Activated T-cell treated with anti-CD3 and anti-CD28 coated beads, Interleukin-2, amount 50 U/mL, for 1 hour (primary cell): ENCODE measurements at regions not wholly inside any gene's neighbourhood (a gene's known extent, or its start where the extent isn't known, plus 50 kb on each side); places are given as distances from the start of the nearest gene placed in this dataset.
A peak's percentile ranks its signal among the peaks of the same experiment; 100 is the strongest.
"Not testable (repeated sequence)": the region's sequence is repeated elsewhere in the genome, so short reads cannot be mapped to it uniquely, and the experiment has no call there.

Experiments
- DNase-seq: peaks from one replicate; pipeline ENCODE4 v3.0.0-alpha.2; 2020

DNA sequence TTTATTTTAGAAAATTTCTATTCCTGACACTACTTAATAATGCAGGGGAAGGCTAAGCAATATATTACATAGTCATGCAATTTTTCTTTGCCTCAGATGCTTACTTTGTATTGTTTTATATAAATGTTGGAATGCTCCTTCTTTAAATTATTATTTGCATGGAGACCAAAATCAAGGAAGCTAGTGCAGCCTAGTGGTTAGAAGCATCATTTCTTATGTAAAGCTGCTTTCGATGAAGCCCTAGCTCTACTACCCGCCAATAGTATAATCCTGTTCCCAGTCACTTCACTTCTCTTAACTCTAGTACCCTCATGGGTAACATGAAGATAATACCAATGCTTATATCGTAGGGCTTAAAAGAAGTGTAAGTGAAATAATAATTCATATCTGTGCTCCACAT, 198.9 kb downstream of the LRATD1 start:
- DNase-seq: no peak

DNA sequence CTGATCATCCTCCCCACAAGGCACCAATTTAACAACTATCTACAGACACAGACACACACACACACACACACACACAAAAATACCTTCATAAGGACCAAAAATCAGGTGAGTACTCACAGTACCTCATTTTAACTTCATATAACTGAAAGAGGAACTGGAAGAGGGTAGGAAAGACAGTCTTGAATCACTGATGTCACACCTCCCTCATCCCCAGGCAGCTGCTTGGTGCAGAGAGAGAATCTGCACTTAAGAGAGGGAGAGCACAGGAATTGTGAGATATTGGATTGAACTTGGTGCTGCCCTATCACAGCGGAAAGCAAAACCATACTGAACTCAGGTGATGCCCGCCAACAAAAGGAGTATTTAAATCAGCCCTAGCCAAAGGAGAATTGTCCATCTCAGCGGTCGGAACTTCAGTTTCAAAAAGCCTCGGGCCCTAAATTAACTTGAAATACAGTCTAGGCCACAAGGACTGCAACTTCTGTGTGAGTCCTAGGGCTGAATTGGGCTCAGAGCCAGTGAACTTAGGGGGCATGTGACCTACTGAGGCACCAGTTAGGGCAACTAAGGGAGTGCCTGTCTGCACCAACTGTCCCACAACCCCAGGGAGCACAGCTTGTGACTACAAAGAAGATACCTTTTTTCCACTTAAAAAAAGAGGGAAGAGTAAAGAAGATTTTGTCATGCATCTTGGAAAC, 211.1 kb downstream of the LRATD1 start:
- no peak for DNase-seq

DNA sequence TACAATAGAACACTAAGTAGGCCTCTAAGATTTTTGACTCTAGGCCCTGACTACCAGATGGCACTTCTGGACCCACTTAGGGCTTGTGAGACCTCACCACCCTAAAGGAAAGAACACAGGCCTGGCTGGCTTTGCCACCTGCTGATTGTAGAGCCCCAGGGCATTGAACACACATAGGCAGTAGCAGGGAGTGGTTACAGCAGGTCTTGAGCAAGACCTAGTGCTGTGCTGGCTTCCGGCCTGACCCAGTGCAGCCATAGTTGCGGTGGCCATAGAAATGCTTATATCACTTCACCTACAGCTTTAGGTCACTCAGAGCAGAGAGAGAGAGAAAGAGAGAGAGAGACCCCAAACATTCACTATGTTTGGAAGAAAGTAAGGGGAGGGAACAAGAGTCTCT, 223.2 kb downstream of the LRATD1 start:
- DNase-seq: no peak

DNA sequence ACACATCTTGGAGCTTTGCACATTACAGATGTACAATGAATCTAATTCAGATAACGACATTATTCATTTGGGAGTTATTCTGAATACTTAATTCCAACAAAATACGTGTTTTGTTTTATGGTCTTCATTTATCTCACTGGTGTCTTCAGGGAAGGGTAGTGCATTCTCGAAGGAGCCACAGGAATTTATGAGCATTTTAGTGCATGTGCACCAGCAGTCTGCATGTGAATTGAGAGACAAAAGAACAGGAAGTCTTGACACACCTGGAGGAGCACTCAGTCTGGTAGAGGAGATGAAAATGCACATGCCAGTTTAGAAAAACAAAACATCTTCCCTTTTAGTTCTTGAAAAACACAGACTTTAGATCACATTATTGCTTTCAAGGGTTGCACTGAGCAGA, 228.7 kb downstream of the LRATD1 start:
- no peak for DNase-seq

DNA sequence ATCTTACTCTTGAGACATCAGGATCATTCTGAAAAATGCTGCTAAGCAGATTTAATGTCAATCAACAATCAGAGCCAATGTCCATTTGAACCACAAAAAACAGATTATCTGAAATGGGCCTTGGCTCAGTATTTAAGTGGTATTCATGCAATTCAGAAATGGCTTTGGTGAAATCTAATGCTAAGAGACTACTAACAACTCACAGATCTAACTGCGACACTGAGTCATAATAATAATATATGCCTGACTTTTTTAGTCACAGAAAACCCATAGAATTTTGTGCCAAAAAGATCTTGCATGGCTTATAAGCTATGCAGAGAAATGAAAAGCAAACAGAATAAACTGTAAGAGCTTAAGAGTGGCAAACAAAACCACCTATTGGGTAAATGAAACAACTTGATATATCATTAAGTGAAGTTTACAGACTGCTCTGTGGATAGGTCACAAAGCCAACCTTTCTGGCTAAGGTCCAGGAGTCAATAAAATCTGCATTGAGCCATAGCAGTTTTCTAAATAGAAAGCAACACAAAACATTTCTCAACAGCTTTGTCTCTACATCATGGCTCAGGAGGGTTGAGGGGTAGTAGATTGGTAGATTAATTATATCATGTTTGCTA, 234.3 kb downstream of the LRATD1 start:
- no peak for DNase-seq

DNA sequence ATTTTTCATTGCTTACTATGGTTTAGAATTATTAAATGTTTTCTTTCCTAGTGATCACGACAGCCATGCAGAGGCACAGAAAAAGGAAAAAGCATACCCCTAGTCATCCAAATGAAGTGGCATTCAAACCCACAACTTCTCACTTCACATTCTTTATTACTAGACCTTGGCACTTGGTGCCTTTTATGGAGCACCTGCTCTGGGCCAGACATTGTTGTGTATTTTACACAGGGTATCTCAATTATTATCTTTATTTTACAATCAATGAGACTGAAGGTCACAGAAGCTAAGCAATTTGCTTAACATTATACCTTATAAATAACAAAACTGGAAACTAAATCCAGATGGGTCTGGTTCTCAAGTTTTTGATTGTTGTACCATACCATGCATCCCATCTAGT, 235.3 kb downstream of the LRATD1 start:
- no peak for DNase-seq

DNA sequence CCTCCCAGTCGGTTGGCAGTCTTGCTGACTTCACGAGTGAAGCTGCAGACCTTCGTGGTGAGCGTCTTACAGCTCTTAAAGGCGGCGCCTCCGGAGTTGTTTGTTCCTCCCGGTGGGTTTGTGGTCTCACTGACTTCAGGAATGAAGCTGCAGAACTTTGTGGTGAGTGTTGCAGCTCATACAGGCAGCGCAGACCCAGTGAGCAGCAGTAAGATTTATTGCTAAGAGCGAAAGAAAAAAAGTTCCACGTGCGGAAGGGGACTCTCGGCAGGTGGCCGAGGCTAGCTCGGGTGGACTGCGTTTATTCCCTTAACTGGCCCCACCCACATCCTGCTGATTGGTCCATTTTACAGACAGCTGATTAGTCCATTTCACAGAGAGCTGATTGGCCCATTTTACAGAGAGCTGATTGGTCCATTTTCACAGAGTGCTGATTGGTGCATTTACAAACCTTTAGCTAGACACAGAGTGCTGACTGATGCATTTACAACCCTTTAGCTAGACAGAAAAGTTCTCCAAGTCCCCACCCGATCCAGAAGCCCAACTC, 240.3 kb downstream of the LRATD1 start:
- DNase-seq: no peak

DNA sequence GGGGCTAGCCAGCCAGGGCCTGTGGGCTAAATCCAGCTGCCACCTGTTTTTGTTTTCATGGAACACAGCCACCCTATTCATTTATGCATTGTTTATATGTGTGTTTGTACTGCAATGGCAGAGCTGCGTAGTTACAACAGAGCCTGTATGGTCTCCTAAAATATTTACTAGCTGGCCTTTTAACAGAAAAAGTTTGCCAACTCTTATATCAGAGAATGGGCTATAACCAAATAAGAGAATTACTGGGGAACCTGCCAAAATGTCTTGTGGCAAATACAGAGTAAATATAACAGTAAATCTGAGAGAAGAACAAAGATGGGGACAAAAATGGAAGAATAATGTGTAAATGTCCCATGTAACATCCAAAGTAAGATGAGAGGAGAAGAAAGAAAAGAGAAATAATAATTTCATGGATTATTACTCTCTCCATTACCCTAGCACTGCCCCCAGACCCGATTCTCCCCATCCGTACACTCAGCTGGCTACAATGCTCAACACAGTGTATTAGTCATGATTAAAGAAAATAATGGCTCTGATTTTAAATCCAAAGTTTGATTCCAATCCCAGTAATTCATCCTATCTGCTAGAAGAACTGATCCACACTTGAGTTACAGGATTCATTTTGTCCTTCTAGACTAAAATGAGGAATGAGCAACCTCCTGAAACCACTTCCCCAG, 249.3 kb downstream of the LRATD1 start:
- DNase-seq: no peak

DNA sequence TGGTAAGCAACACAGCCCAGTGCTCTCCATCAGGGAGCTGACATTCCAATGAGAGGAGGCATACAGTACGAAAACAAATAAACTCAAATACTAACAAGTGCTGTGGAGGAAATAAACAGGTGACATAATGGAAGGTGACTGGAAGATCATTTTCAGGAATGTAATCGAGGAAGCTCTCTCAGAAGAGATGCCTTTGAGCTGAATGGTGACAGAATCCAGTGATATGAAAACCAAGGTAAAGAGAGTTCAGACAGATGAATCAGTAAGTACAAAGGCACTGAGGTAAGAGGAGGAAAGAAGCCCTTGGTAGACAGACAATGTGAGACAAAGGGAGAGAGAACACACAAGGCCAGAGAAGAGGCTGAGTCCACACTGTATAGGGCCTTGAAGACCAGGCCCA, 252.1 kb downstream of the LRATD1 start:
- no peak for DNase-seq

DNA sequence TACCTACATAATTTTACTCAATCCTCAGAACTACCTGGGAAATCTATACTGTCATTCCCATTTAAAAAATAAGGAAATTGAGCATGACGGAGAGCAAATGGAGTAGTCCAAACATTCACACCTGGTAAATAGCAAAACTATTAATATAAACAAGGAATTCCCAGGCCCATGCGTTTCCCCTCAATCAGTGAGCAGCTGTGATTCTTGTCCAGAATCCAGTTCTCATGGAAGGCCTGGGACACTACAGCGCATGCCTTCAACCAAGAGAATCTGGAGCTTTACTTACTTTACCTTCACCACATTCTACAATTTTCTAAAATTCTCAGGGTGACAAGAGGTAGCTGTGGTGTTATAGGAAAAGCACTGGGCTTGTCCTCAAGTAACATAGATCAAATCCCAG, 259.0 kb downstream of the LRATD1 start:
- DNase-seq: no peak

DNA sequence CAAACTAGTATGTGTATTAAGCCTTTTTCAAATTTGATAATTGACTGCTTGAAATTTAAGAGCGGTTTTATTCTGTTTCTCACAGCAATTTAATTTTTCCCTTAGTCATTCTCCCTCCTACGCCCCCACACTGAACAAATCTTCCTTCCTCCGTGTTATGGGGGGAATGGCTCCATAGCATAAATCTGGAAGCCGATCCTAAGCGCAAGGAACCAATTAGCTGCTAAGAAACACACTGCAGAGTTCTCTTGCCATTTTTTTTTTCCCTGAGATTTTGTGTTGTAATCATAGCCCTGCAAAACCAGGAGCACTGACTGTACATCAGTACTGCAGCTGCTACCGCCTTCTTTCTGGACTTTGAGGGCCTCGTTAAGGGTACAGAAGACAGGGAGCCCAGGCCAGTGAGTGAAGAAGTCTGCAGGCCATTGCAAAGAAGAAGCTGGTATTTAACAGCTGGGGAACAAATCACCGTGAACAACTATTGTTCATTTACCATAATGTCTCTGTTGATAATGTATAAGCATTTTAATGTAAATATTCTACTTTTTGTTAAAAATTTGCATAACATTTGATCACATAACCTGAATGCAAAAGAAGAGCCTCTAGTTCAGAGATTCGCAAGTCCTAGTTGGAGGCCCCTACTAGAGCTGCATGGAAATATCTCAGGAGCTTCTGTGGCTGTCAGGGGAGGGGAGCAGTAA, 264.0 kb downstream of the LRATD1 start:
- DNase-seq: no peak

DNA sequence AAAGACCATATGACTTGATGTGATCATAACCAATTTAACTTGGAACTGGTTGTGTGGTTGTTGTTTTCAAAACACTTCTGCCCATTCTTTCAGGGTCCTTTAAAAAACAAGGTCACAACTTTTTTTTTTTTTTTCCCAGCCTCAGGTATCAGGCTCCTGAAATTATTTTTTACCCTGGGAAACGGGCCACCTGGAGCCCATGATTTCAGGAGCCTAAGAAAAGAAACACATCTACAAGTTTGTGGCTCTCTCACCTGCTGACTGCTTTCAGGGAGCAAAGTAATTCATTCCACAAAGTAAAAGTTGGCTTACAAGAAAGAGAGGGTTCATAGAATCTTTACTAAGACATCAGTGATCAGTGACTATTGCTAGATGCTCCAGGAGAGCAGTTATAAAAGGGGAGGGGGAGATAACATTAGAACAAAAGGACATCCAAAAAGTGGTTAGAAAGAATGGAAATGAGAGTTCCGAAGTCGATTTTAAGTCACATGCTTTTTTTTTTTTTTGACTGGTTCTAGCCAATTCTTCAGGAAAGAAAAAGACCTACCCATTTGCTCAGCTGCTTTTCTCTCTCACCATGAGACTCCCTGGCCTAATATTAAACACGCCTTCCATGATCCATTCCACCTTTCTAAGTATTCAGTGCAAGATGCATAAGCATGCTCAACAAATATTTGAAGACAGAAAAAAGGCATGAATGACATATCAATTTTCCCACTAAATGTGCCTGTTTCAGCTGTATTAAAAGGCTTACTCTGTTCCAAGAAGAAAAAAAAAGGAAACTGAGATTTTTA, 267.3 kb downstream of the LRATD1 start:
- DNase-seq: no peak

DNA sequence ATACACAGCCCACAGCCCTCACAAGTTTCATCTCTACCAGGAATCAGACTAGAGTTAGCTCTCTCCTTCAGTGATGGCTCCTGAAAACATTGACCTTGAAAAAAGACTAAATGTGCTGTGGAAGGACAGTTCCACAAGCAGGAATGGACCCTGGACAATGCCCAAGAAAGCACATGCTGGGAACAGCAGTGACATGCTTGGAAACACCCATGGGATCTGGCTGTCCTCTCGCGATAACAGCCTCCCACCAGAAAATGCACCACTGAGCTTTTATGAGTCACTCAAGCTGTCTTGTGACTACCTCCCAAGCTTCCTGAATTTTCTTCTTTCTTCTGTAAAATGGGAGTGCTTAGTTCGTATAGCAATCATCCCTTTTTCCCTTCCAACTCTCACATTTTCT, 269.2 kb downstream of the LRATD1 start:
- DNase-seq: no peak

DNA sequence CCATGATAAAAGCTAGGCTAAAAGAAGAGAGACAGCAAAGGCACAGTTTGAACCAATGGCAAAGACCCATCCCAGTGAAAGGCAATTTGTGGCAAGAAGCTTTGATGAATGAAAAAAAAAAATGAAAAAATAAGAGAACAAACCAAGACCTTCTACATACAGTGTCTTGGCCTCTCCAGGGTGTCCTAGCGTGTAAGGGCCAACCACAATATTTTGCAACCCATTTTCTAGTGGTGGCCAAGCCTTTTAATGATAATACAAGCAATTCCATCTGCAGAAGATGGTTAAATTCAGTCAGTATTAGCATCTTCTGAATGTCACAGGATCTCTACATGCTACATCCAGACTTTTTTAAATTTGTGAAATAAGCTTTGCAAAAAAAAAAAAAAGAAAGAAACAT, 270.4 kb downstream of the LRATD1 start:
- no peak for DNase-seq

DNA sequence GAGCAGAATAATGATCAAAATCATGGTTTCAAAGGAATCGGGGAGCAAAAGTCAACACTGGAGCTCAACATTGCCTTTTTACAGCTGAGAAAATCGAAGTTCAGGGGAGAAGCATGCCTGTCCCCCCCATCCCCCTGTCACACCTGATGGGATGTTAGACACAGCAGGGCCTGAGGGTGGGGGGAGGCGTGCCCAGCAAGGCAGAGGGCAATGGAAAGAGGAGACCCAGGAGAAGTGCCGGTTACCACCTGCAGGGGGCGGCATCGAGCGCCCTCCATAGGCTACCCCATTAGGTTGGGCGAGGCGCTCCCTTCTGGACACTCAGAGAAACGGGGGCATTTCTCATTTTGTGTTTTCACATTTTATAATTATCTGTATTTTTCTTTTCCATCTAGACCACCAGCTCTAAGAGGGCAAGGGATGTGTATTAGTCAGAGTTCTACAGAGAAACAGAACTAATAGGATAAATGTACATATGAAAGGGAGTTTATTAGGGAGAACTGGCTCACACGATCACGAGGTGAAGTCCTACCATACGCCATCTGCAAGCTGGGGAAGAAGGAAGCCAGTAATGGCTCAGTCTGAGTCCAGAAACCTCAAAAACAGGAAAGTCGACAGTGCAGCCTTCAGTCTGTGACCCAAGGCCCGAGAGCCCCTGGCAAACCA, 271.3 kb downstream of the LRATD1 start:
- peak; percentile 19 for DNase-seq

DNA sequence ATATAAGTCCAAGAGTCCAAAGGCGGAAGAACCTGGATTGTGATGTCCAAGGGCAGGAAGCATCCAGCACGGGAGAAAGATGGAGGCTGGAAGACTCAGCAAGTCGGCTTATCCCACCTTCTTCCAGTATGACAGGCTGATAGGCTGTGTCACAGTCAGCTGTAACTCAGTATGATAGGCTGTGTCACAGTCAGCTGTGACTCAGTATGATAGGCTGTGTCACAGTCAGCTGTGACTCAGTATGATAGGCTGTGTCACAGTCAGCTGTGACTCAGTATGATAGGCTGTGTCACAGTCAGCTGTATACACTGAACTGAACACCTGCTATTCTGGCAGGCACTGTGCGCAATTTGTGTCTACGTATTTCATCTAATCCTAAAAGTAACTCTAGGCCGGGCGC, 271.9 kb downstream of the LRATD1 start:
- not testable (repeated sequence) for DNase-seq

DNA sequence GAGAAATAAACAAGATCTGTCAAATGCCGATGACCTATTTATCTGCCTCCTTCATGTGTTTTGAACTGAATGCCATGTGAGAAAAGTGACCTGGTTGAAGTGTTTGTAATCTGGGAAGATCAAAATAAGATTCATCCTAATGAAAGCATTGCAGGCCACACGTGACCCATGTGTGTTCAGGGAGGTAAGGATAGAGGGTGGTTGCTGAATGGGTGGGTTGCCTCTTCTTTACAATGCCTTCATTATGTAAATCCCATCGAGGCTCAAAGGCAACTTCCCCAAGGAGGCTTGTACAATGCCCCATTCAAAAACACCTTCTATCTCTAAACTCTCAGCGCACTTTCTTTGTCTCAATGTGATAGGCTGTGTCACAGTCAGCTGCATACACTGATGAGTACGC, 273.1 kb downstream of the LRATD1 start:
- no peak for DNase-seq

DNA sequence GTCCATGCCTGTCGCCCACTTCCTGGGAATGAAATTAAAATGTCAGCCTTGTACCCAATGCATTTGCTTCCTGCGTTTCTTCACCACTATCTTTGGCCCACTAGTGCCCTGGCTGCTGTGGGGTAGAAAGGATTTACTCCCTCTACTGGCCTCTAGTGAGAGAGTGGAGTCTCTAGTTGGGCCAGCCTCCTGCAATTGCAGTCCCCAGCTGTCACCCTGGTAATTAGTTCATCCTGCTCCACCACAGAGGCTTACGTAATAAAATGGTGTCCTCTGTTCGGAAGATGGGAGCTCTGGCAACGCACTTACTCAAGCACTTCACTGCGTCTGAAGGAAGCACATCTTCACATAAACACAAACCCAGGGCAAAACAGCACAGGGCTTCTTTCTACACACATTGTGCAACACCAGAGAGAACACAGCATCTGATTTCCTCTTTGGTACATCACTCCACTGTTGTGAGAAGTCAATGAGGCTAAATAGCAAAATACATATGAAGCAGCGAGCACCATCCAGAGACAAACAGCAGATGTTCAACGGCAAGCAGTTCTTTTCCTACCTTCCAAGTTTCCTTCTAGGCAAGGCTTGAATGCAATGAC, 274.6 kb downstream of the LRATD1 start:
- DNase-seq: no peak

DNA sequence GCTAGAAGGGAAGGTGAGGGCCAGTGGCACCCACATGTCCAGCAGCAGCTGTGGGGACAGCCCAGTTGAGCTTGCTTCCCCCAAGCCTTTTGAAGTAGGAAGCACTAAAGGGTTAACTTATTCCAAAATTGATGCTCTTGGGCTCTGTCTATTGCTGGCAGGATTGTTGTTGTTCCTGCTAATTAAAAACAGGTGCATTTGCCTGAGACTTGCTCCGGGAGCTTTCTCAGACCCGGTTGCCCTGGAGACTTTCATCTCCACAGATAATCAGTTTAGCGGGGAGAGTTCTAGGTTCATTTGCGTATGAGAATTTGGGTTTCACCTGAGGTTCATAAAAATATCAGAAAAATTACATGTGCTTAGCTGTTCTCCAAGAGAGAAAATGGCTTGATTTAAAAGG, 277.3 kb downstream of the LRATD1 start:
- no peak for DNase-seq

DNA sequence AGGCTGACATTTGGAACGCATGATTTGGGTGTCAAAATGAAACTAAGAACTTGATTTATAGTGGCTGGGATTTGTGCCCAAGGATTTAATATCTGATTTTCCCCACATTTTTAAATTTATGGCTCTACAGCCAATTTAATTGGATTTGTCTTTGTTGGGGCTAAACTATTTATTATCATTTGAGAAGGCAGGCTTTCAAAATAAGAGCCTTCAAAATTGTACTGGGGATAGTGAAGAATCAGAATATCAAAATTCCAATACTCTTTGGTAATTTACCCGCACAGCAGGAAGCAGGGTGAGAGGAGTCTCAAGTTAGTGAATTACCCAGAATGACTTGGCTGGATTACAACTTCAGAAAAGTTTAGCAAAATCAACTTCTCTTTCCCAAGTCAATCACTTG, 278.1 kb downstream of the LRATD1 start:
- no peak for DNase-seq

DNA sequence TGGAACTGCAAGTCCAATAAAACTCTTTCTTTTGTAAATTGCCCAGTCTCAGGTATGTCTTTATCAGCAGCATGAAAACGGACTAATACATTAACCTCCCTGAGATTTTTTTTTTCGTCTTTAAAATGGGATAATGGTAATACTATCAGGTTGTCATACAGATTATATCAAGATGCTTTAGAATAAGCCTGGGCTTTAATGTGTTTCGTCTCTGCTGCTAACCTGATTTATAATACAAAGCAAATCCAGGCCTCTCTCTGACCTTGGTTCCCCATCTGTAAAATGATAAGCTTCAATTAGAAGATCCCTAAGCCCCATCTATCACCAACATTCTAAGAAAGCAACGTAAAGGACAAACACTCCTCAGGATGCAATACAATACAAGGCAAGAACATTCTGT, 283.5 kb downstream of the LRATD1 start:
- DNase-seq: no peak
